ENCODE measurements at regions not wholly inside any gene's neighbourhood (a gene's known extent, or its start where the extent isn't known, plus 50 kb on each side); places are given as distances from the start of the nearest gene placed in this dataset.
A peak's percentile ranks its signal among the peaks of the same experiment; 100 is the strongest.

DNA sequence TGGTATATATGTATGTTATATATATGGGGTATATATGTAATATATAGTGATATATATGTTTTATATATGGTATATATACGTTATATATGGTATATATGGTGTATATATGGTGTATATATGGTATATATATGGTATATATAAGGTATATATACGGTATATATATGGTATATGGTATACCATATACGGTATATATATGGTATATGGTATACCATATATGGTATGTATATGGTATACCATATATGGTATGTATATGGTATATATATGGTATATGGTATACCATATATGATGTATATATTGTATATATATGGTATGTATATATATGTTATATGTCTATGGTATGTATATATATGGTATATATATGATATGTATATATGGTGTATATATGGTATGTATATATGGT lies 447.7 kb upstream of the USP24 start:
- no peak for DNase-seq
- Histone ChIP-seq H3K4me1 (ENCODE audit: control insufficient read depth in 2 of 3, insufficient read depth in 2 of 3, low read depth in 1 of 3, low read length in 3 of 3) (no peaks in the 10 kb centered on the region), H3K9ac (ENCODE audit: low read length in 3 of 3) (no peak overlapping the region), H3K9me3 (ENCODE audit: control insufficient read depth in 2 of 3, insufficient read depth in 1 of 3, low read length in 3 of 3) (no peaks in the 10 kb centered on the region), H3K27me3 (ENCODE audit: control insufficient read depth, insufficient read depth, low read length) (no peaks in the 10 kb centered on the region), H3K36me3 (ENCODE audit: control insufficient read depth in 2 of 3, insufficient read depth in 3 of 3, low read length in 3 of 3) (no peaks in the 10 kb centered on the region), H3K27ac (ENCODE audit: low read depth in 2 of 2, low read length in 2 of 2) (no peak overlapping the region), H3K4me3 (ENCODE audit: low read length in 3 of 3) (no peak overlapping the region)
- TF ChIP-seq, protein P1, sequence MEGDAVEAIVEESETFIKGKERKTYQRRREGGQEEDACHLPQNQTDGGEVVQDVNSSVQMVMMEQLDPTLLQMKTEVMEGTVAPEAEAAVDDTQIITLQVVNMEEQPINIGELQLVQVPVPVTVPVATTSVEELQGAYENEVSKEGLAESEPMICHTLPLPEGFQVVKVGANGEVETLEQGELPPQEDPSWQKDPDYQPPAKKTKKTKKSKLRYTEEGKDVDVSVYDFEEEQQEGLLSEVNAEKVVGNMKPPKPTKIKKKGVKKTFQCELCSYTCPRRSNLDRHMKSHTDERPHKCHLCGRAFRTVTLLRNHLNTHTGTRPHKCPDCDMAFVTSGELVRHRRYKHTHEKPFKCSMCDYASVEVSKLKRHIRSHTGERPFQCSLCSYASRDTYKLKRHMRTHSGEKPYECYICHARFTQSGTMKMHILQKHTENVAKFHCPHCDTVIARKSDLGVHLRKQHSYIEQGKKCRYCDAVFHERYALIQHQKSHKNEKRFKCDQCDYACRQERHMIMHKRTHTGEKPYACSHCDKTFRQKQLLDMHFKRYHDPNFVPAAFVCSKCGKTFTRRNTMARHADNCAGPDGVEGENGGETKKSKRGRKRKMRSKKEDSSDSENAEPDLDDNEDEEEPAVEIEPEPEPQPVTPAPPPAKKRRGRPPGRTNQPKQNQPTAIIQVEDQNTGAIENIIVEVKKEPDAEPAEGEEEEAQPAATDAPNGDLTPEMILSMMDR (IDR thresholded peaks at IDR 0.05; ENCODE audit: borderline replicate concordance, extremely low read depth, insufficient read depth) = no peak
- intact Hi-C loops (cut with DNase I) = no loop called here
- peak; percentile 56 for FAIRE-seq

DNA sequence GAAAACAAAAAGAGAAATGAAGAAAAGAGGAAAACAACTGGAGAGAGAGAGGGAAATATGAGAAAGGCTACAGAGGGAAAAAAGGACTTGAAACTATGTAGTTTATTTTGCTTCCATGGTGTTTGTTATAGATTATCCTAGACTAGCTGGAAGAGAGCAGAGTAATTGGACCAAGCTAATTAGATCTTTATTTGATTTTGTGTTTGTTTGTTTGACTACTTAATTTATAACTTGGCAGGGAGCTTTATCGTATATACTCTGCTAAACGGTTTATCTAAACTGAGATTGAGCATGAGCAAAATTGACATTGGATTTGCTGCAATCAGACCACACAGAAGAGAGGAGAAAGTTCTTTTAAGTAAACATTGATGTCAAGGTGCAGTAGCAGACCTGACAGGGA lies 443.8 kb upstream of the USP24 start:
- intact Hi-C loops (cut with DNase I) = no loop called here

DNA sequence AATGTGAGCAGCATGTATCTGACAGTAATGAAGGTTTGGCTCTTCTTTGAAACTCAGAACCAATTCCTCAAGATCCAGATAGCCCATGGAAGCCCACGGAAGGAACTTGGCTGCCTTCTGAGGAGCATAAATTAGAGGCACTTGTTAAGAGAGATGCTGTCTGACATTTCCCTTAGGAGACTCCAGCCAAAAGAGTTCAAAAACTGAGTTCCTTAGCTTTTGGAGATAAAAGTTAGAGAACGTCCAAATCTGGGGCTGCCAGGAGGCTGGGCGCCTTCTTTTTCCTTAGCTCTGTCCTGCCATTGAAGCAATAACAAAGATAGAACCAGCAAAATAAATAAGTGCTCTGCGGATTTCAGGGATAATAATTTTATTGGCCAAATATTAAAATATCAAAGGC lies 439.6 kb upstream of the USP24 start:
- no peaks in the 10 kb centered on the region for H3K9me3 ChIP-seq (ENCODE audit: control insufficient read depth in 2 of 3, insufficient read depth in 1 of 3, low read length in 3 of 3)
- intact Hi-C loops (cut with DNase I) = no loop called here
- H3K36me3 ChIP-seq (ENCODE audit: control insufficient read depth in 2 of 3, insufficient read depth in 3 of 3, low read length in 3 of 3) = no peaks in the 10 kb centered on the region
- DNase-seq = no peak
- FAIRE-seq = no peak
- H3K4me1 ChIP-seq (ENCODE audit: control insufficient read depth in 2 of 3, insufficient read depth in 2 of 3, low read depth in 1 of 3, low read length in 3 of 3) = no peaks in the 10 kb centered on the region
- no peaks in the 10 kb centered on the region for H3K27me3 ChIP-seq (ENCODE audit: control insufficient read depth, insufficient read depth, low read length)
- no peak overlapping the region for H3K4me3 ChIP-seq (ENCODE audit: low read length in 3 of 3)
- H3K27ac ChIP-seq (ENCODE audit: low read depth in 2 of 2, low read length in 2 of 2) = no peak overlapping the region
- TF ChIP-seq, protein P1 (IDR thresholded peaks at IDR 0.05; ENCODE audit: borderline replicate concordance, extremely low read depth, insufficient read depth) = no peak
- H3K9ac ChIP-seq (ENCODE audit: low read length in 3 of 3) = no peak overlapping the region

More for the DNA sequence above, 443.8 kb upstream of the USP24 start:
- TF ChIP-seq, protein P1 (IDR thresholded peaks at IDR 0.05; ENCODE audit: borderline replicate concordance, extremely low read depth, insufficient read depth) = no peak
- Histone ChIP-seq H3K27me3 (ENCODE audit: control insufficient read depth, insufficient read depth, low read length) (no peaks in the 10 kb centered on the region), H3K4me3 (ENCODE audit: low read length in 3 of 3) (no peak overlapping the region), H3K27ac (ENCODE audit: low read depth in 2 of 2, low read length in 2 of 2) (no peak overlapping the region), H3K36me3 (ENCODE audit: control insufficient read depth in 2 of 3, insufficient read depth in 3 of 3, low read length in 3 of 3) (no peaks in the 10 kb centered on the region), H3K4me1 (ENCODE audit: control insufficient read depth in 2 of 3, insufficient read depth in 2 of 3, low read depth in 1 of 3, low read length in 3 of 3) (no peaks in the 10 kb centered on the region), H3K9ac (ENCODE audit: low read length in 3 of 3) (no peak overlapping the region), H3K9me3 (ENCODE audit: control insufficient read depth in 2 of 3, insufficient read depth in 1 of 3, low read length in 3 of 3) (no peaks in the 10 kb centered on the region)
- FAIRE-seq = no peak
- no peak for DNase-seq

DNA sequence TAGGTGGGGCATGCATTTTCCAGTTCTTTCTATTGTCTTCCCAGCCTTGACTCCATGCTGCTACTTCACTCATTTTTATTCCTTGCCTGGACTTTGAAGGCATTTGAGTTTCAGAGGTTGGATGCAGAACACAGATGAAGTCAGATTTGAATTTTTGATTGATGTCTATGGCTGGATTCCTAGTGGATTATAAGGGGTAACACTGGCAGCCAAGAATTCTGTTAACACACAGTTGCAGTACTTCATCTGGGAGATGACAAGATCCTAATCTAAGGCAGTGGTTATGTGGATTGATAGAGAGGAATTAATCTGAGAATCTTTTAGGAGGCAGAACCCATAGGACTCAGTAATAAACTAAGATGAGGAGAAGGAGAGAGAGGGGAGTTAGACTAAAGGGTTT lies 439.0 kb upstream of the USP24 start:
- TF ChIP-seq, protein P1 (IDR thresholded peaks at IDR 0.05; ENCODE audit: borderline replicate concordance, extremely low read depth, insufficient read depth) = no peak
- DNase-seq (no peak), FAIRE-seq (no peak)
- Histone ChIP-seq H3K27ac (ENCODE audit: low read depth in 2 of 2, low read length in 2 of 2) (no peak overlapping the region), H3K9ac (ENCODE audit: low read length in 3 of 3) (no peak overlapping the region), H3K4me1 (ENCODE audit: control insufficient read depth in 2 of 3, insufficient read depth in 2 of 3, low read depth in 1 of 3, low read length in 3 of 3) (no peaks in the 10 kb centered on the region), H3K4me3 (ENCODE audit: low read length in 3 of 3) (no peak overlapping the region), H3K9me3 (ENCODE audit: control insufficient read depth in 2 of 3, insufficient read depth in 1 of 3, low read length in 3 of 3) (no peaks in the 10 kb centered on the region), H3K36me3 (ENCODE audit: control insufficient read depth in 2 of 3, insufficient read depth in 3 of 3, low read length in 3 of 3) (no peaks in the 10 kb centered on the region), H3K27me3 (ENCODE audit: control insufficient read depth, insufficient read depth, low read length) (no peaks in the 10 kb centered on the region)
- intact Hi-C loops (cut with DNase I) = no loop called here

All from kidney (tissue), 13 donors.